ENCODE measurements at regions not wholly inside any gene's neighbourhood (a gene's known extent, or its start where the extent isn't known, plus 50 kb on each side); places are given as distances from the start of the nearest gene placed in this dataset.
"Not testable (repeated sequence)": the region's sequence is repeated elsewhere in the genome, so short reads cannot be mapped to it uniquely, and the experiment has no call there.

DNA sequence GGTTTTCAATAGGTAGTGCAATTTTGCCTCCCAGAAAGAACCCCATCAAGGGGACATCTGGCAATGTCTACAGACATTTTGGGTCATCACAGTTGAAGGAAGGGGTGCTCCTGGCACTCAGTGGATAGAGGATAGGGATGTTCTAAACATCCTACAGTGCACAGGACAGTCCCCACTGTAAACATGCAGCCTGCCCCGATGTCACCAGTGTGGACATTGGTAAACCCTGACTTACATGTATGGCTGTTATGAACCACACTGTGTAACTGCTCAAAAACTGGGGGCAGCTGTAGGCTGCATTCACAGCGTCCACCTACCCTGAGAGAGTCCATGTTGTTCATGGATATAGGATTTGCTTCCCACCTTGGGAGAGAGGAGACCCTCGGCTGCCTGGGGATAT lies 79.3 kb upstream of the FOXQ1 start:
- ATAC-seq (no peak), DNase-seq (no peak)
- intact Hi-C loops (cut with DNase I): no loop called here

DNA sequence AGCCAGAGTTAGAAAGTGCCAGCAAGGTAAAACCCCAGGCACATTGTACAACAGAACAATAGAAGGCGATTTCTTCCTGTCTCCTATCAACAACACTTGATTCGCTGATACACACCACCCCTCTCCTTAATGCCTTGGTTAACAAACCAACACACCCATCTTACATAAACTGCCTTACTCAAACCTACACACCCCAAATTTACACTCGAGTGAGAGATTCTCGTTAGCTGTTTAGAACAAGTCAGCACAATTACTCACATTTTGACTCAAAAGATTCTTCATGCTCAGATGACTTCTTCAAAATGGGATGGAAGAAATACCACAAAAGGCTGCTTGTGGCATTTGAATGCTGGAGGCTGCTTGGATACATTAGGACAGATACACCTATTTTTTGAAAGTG lies 80.0 kb upstream of the FOXQ1 start:
- ATAC-seq (no peak), DNase-seq (no peak)
- intact Hi-C loops (cut with DNase I): no loop called here

DNA sequence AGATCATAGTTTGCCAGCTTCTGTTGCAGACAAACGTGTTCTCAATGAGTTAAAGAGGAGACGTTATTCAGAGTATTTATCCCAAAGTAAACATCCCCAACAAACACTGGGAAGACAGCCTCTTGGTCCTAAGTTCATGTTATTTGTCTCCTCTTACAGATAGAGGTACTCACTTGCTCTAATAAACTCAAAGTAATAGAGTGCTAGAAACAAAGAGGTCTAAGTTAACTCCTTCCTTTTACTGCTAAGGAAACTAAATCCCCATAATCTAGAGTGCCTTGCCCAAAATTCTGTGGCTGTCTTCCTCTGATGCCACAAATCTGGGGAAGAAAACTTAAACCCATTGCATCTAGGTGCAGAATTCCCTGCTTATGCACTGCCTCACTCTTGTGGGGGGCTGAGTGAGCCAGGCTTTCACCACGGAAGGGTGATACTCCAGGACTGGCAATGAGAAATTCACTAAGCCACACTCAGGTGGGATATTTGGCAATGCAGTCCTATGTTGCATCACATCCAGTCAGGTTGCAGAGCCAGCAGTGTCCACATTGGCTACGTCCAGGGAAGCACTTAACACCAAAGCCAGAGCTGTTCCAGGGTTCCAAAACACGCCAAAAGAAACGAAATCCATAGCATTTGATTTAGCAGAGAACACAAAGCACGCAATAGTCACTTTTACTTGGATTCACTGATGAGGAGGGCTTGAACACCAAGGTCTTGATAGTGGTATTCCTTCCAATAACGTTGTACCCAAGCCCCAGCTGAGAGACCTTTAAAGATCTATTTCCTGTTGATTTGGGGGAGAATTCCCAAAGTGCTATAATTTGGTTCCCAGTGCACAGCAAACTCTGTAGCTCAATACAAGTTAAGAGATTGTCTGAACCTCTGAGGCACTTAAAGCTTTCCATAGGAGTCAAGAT lies 81.0 kb upstream of the FOXQ1 start:
- ATAC-seq: no peak
- no peak for DNase-seq
- intact Hi-C loops (cut with DNase I): no loop called here

DNA sequence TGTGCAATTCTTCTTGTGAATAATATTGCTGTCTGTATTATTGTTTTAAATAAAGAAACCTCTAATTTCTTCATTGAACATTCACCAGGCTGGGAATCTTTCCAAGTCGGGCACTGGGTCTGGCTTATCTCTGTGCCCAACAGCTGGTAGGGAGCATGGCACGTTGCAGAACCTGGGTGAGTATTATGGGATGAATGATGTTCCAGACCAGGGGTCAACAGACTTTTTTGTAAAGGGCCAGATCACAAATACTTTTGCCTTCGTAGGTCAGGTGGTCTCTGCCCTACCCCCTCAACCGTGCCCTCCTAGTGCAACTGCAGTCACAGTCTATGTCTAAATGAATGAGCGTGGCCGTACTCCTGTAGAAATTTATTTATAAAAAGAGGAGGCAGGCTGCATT lies 81.6 kb upstream of the FOXQ1 start:
- intact Hi-C loops (cut with DNase I): no loop called here
- ATAC-seq (no peak), DNase-seq (no peak)

DNA sequence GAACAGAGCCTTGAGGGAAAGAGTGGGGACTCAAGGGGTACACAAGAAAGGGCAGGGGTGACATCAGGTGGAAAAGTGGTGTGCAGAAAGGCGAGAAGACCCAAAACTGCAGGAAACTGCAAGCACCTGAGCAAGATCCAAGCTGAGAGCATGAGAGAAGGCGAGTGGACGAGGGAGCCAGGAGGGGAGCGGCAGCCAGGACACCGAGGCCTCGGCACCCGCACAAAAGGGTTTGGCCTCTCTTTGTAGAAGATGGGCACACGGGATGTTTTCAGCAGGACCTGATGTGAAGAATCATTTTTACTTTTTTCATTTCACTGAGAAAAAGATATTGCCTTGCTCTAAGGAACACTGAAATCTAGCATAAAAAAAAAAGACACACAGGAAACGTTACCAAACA lies 82.1 kb upstream of the FOXQ1 start:
- DNase-seq: no peak
- no peak for ATAC-seq
- intact Hi-C loops (cut with DNase I): no loop called here

DNA sequence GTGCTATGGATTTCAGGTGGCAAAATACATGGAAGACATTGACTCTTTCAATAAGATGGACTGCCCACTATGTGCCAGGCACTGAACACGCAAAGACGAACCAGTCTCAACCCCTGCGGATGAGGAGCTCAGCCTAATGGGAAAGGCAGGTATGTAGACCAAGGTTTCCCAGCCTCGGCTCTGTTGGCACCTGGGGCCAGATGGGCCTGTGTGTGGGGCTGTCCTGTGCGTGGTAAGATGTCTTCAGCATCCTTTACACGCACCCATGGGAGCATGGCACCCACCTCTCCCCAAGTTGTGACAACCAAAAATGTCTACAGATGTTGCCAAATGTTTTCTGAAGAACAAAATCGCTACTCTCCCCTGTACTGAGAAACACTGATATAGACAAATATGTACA lies 82.6 kb upstream of the FOXQ1 start:
- DNase-seq (no peak), ATAC-seq (no peak)
- intact Hi-C loops (cut with DNase I): no loop called here

DNA sequence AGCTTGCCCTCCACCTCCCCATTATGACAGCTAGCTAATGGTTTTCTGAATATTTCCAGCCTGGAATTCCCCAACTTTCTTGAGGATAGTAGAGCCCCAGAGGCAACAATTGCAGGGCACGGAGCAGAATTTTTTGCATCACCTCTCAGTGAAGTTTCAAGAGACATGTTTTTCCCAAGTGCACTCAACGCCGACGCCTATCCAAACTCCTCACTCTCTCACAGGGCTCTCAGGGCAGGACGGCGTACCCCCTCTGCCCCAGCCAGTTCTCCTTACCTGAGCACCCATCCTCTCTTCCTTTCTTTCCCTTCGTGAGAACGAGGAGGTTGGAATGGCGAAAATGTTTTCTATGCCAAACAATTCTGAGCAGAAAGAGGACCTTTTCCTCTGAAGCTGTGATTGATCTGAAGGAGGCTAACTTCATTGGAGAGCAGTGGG lies 83.1 kb upstream of the FOXQ1 start:
- DNase-seq (no peak), ATAC-seq (no peak)
- intact Hi-C loops (cut with DNase I): no loop called here

DNA sequence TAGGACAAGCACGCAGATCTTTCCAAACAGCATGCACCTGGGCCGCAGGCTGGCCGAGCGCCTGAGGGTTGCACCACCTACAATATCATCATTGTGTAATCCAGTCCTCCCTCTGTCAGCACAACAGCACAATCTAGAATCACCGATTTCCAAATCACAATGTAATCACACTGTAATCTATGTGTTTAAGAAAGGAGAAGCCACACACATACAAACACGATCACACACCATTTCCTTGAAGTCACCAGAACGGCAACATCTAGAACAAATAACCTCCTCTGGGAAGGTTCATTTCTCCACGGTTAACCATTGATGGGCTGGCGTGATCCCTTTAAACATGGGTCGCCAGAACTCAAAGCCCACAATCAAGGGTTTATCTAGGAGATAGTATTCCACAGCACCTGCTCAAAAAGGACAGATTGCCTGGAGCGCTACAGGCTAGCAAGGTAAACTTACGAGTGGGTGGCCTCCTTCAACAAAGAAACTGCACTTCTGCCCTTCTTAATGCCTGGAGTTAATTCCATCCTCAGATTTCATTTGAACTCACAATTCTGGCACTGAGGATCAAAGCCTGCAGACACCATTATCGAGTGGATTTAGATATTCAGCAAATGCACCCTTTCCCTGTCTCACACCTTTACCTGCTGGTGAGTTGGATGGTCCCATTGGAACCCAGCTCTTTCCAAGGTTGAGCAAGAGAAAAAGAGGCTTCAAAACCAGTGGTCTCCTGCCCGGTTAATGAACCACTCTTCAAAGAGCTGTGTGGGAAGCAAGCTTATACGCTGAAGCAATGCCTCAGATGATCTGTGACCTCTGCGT lies 83.8 kb upstream of the FOXQ1 start:
- intact Hi-C loops (cut with DNase I): no loop called here
- DNase-seq (no peak), ATAC-seq (peak in 1 of 2 donors; percentile 66)

DNA sequence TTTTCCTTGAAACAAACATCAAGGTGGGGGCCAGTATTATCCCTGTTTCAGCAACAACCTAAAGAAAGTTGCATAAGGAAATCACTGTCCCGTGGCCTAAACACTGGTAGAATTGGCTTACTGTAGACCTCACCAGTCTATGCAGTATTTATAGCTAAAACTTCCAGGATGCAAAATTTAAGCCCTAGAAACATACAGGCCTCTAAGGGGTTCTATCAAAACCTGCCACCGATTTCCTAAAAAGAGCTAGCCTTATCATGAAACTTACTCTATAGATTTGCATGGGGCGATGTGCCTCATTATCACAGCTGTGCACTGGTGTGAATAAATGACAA lies 84.3 kb upstream of the FOXQ1 start:
- DNase-seq: no peak
- no peak for ATAC-seq
- intact Hi-C loops (cut with DNase I): no loop called here

DNA sequence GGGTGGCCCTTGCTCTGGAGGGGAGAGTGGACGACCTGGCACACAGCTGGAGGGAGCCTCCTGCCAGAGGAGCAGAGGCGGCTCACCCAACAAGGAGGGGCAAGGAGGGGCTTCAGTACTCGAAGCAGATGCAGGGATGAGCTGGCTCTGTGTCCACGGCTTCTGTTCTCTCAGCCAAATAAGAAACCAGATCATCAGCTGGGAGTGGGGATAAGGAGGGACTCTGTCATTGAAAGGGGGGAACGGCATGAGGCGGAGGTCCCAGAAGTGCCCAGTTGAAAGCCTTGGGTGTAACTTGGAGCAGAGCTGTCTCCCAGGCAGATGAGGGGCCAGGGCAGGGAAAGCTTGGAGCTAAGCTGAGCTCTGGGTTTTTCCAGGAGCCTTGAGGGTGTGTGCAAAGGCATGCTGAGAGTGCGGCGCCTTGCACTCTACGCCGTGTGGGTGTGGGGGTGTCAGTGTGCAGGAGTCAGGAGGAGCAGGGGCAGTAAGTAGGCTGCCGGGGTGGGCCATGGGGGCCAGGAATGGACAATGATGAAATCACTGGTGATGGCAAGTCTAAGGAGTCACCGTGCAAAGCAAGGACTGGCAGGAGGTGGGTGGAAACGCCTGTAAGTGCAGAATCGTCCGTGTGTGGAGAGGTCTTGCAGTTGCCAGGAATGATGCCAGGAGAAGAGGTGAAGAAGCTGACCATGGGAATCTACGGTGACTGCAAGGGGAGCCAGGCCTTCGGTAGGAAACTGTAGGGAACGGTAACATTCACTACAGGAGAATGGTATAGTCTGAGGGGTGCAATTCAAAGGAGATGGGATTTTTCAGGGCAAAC lies 85.4 kb upstream of the FOXQ1 start:
- ATAC-seq: no peak
- no peak for DNase-seq
- intact Hi-C loops (cut with DNase I): no loop called here

DNA sequence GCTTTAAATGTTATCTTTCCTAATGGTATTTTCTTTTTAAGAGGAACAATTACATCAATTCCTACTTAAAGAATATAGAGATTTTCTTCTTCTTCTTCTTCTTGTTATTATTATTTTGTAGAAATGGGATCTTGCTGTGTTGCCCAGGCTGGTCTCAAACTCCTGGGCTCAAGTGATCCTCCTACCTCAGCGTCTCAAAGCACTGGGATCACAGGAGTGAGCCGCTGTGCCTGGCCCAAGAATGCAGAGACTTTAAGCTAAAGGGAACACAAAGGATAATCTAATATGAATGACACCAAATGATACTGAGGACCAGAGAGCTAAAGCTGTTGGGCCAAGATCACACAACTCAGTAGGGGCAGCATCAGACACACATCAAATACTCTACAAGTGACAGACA lies 87.4 kb upstream of the FOXQ1 start:
- ATAC-seq (no peak), DNase-seq (no peak)
- intact Hi-C loops (cut with DNase I): no loop called here

DNA sequence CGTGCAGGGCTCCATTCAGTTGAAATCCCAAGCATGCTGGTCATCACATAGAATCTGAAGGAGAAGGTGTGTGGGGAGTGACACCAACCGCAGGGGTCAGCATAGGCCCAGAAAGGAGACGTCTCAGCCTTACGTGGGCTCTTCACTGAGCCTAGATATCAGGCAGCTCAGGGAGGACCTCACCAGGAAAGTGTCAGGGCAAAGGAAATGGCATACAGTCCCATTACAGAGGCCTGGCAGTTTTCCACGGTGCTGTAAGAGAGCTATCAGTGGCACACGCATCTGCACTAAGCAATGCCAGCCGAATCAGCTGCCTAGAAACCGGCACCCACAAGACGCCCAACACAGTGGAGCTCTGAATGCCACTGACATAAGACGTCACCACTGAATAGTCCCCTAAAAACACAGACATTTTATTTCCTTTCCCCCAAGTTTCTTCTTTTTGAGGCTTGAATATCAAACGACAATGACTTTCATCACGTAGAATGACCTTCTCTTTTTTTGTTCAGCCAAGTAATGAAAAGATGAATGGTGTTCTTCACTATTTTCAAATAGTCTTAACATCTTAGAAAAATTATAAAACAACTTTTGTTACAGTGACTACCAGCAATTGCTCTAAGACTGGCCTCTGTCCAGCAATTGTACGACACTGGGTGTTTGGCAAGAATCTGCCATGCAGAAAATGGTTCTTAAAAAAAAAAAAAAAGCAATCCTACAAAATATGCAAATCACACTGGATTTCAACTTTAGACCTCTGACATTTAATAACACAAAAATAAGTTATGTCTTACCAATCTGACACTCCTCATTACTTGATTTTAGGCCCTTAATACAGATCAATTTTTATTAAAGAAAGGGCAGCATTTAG lies 88.9 kb upstream of the FOXQ1 start:
- ATAC-seq: peak; percentile 84 to 87
- peak; percentile 75 for DNase-seq
- intact Hi-C loops (cut with DNase I): no loop called here

DNA sequence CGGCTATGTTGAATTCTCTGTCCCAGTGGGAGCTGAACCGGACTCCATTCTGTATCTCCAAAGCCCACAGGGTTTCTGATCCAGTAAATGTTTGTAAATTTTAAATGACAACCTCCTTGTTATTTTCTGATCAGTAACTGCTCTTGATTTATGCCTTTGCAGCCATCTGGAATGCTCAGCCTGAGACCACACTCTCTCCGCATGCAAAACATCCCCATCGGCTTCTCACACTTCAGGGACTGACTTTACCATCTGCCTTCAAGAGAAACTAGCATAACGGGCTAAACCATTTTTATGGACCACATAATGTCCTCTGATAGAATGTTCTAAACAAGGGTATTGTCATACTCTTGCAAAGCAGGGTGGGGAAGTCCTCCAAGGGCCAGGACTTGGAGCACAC lies 94.5 kb upstream of the FOXQ1 start:
- DNase-seq: no peak
- ATAC-seq: no peak
- intact Hi-C loops (cut with DNase I): no loop called here

DNA sequence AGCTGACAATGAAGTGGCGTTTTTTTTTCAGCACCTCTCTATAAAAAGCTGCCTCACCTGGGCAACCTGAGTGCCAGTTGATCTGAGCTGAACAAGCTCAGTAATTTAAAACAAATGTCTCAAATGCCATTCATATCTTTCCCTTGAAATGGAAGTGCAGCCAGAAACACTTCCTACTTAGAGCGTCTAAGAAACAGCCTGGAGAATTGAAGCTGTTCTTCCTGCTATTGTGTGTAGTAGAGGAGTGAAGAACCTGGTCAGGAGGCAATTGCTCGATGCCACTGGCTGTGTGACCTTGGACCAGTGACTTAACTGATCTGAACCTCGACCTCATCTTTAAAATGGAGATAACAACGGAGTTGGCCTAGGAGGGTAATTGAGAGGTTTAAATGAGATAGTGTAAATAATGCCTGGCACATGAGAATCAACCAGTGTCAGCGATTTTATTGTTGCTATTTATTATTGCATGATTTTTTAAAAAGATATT lies 95.4 kb upstream of the FOXQ1 start:
- DNase-seq (no peak), ATAC-seq (no peak)
- intact Hi-C loops (cut with DNase I): no loop called here

DNA sequence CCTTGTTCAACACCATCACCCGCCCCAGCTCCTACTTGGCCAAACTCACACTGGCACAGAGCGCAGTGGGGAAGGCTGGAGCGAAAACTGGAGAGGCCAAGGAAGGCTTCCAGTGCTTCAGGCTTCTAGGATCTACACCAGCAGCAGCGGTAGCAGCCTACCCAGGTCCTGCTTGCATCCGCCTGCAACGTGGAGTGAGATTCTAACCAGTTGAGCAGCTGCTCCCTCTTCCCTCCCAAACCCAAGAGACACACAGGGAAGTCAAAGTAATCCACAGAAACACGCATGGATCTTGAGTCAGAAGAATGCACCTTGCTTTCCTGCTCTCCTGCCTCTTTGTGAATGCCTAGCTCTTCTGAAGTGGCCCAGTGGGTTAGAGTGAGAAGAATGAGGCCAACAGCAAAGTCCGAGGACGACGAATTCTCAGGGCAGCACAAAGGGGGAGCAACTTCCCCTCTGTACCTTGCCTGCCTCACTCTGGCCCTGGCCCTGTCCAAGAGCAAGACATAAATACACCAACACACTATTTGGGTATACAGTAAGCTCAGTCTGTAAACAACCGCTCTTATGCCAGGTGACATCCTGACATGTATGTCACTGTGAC lies 95.9 kb upstream of the FOXQ1 start:
- DNase-seq (no peak), ATAC-seq (no peak)
- intact Hi-C loops (cut with DNase I): no loop called here

DNA sequence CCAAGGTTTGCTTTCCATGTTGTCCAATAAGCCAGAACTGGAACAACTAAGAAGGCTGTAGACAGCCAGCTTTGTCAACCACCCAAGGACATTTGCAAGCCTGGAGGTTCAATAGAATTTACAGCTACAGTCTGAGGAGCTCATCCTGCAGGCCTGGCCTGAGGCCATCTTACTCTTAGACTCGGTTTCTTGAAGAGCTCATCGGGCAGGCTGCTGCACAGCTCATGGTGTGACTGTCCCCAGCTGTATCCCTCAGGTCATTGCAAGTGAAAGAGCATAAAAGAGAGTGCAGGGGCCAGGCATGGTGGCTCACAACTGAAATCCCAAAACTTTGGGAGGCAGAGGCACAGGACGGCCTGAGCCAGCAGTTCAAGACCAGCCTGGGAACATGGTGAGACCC lies 96.9 kb upstream of the FOXQ1 start:
- DNase-seq (no peak), ATAC-seq (no peak)
- intact Hi-C loops (cut with DNase I): no loop called here

DNA sequence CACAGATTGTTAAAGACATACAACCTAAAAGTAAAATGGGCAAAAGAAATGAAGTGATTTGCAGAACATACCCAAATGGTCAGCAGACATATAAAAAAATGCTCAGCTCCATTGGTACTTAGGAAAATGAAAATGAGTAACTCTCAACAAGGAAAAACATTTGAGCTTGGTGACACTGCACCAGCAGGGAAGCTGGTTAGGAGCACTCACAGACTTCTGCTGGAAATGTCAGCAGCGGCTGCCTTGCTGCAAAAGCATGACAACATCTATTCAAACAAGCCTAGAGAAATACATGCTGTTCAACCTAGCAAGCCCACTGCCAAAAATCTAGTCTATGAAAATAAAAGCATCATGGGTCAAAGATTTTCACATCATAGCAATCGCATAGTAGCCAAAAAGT lies 99.0 kb upstream of the FOXQ1 start:
- ATAC-seq: no peak
- intact Hi-C loops (cut with DNase I): no loop called here

DNA sequence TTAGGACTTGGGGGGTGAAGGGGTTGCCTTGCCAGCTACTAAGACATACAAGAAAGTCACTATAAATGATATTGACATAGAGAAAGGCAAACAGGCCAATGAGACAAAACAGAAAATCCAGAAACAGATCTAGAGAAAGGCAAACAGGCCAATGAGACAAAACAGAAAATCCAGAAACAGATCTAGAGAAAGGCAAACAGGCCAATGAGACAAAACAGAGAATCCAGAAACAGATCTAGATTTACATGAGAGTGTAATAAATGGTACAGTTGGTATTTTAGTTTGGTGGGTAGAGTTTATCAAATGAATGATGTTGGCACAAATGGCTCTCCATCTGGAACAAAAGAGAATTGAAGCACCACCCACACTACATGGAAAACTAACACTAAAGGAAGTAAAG lies 99.8 kb upstream of the FOXQ1 start:
- ATAC-seq; DNase-seq; intact Hi-C loops (cut with DNase I): not testable (repeated sequence)

More for the DNA sequence above, 99.0 kb upstream of the FOXQ1 start:
- no peak for DNase-seq

All from left cardiac atrium (tissue), 4 donors.